Adrenal gland (tissue), 9 donors: ENCODE measurements at regions not wholly inside any gene's neighbourhood (a gene's known extent, or its start where the extent isn't known, plus 50 kb on each side); places are given as distances from the start of the nearest gene placed in this dataset.

Experiments
- DNase-seq, 7 donors: peaks; one replicate each; pipeline ENCODE4 v3.0.0-alpha.2; 2019 to 2020
- H3K27ac ChIP-seq, 5 donors: fragments of 200-600 bp; sonication (generic) in 4 of 5; 1 replicate in 3 of 5; 2 replicates in 2 of 5; pipeline versions ENCODE4 v1.5.1 to v1.8.0; 2016 to 2020; ENCODE audit warnings: mild to moderate bottlenecking in 1 of 5
- H3K27me3 ChIP-seq: fragments of 200-600 bp; 2 replicates; pipeline ENCODE4 v1.8.0; 2021
- H3K36me3 ChIP-seq, 2 donors: fragments of 200-600 bp; replicated peaks in 1 of 2; 1 replicate in 1 of 2; 2 replicates in 1 of 2; pipeline versions ENCODE4 v1.5.1 to v1.8.0; 2018 to 2022
- H3K4me1 ChIP-seq, 2 donors: fragments of 200-600 bp; replicated peaks in 1 of 2; 1 replicate in 1 of 2; 2 replicates in 1 of 2; pipeline versions ENCODE4 v1.5.1 to v1.8.0; 2018 to 2021
- H3K4me3 ChIP-seq, 4 donors: fragments of 200-600 bp; sonication (generic) in 3 of 4; one replicate each; pipeline ENCODE4 v1.5.1; 2016 to 2018
- H3K9me3 ChIP-seq, 3 donors: fragments of 200-600 bp; sonication (generic) in 1 of 3; replicated peaks in 1 of 3; 1 replicate in 2 of 3; 2 replicates in 1 of 3; pipeline versions ENCODE4 v1.5.1 to v1.8.0; 2016 to 2021
- POLR2A ChIP-seq, 2 donors: fragments of 450-650 bp; IDR thresholded peaks; one replicate each; pipeline ENCODE4 v1.6.1; 2017; ENCODE audit warnings: antibody characterized with exemption in 2 of 2, mild to moderate bottlenecking in 2 of 2, moderate library complexity in 1 of 2
- WGBS, 4 donors: extraction: QIAGEN DNeasy Blood & Tissue Kit in 2 of 4; methylation state at CpG; one replicate each; pipeline versions ENCODE4 v1.1.5 to v1.1.7; 2013 to 2017; 5-methylcytosine and 5-hydroxymethylcytosine counted together
- intact Hi-C, 2 donors: fragments of 100-400 bp; cut with DNase I; formaldehyde crosslinking; loops; one replicate each; pipeline versions ENCODE4 v1.14.1 to v1.15.0; 2022 to 2023
- TF ChIP-seq, protein P1 (sequence below), 6 experiments: fragments of 450-650 bp in 4 of 6; fragments of 200-600 bp in 2 of 6; sonication (generic) in 1 of 6; IDR thresholded peaks; 1 replicate in 5 of 6; 2 replicates in 1 of 6; pipeline versions ENCODE4 v1.5.1 to v1.8.0; 2016 to 2021; ENCODE audit warnings: antibody characterized with exemption in 6 of 6, mild to moderate bottlenecking in 2 of 6, moderate library complexity in 1 of 6
- donor health status: healthy with polysubstance abuse.
- donor health status: Bipolar disorder and iron deficiency.
- donor health status: DM: yes; HTN: yes; CAD: no.
- donor health status: DM: no; HTN: no; CAD: no.
- donor health status: DM: no; HTN: no; CAD: no.

DNA sequence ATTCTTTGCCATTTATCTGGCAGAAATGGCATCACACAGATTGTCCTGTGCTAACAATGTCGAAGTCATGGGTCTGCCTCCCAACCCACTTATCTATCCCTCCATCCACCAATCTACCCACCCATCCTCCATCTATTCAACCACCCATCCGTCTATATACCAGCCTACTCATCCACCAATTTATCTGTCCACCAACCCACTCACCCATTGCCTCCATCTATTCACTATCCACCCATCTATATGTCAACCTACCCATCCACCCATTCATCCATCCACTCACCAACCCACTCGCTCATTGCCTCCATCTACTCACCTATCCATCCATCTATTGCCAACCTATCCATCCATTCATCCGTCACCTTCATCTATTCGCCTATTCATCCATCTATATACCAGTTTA, 521.2 kb downstream of the SHQ1 start:
- H3K36me3 ChIP-seq, result no peaks in the 10 kb centered on the region
- no peak overlapping the region for H3K27ac ChIP-seq
- no peak overlapping the region for H3K4me3 ChIP-seq
- H3K27me3 ChIP-seq, result no peaks in the 10 kb centered on the region
- no peaks in the 10 kb centered on the region for H3K4me1 ChIP-seq
- no peak for DNase-seq
- no peaks in the 10 kb centered on the region for H3K9me3 ChIP-seq
- intact Hi-C loops, result no loop called here
- 91 to 96% (median 92%) methylated on average over 5 of the region's 5 CpGs for WGBS, 4 donors
- TF ChIP-seq, protein P1, sequence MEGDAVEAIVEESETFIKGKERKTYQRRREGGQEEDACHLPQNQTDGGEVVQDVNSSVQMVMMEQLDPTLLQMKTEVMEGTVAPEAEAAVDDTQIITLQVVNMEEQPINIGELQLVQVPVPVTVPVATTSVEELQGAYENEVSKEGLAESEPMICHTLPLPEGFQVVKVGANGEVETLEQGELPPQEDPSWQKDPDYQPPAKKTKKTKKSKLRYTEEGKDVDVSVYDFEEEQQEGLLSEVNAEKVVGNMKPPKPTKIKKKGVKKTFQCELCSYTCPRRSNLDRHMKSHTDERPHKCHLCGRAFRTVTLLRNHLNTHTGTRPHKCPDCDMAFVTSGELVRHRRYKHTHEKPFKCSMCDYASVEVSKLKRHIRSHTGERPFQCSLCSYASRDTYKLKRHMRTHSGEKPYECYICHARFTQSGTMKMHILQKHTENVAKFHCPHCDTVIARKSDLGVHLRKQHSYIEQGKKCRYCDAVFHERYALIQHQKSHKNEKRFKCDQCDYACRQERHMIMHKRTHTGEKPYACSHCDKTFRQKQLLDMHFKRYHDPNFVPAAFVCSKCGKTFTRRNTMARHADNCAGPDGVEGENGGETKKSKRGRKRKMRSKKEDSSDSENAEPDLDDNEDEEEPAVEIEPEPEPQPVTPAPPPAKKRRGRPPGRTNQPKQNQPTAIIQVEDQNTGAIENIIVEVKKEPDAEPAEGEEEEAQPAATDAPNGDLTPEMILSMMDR (IDR thresholded peaks at IDR 0.05), result no peak

DNA sequence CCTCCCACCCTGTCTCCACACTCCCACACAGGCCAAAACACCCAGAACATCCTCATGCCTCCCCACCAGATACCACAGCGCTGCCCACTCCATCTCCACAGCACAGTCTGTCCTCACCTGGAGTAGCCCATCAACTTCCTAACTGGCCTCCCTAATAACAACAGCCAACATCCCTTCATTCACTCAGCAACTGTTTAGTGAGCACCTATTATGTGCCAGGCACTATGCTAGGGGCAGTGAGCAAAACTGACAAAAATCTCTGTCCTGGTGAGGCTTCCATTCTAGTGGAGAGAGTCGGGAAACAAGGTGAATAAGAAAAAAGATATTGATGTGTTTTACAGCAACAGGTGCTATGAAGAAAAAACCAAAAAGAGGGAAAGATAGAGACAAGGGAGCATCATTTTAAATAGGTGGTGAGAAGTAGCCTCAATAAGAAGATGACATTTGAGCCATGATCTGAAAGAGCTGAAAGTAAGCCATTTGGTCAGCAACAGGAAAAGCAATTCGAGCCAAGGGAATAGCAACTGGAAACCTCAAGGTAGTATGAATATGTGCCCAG, 523.9 kb downstream of the SHQ1 start:
- Histone ChIP-seq H3K9me3 (no peaks in the 10 kb centered on the region), H3K4me3 (no peak overlapping the region), H3K4me1 (peaks cover 0 to under 1% of the 10 kb centered on the region in 2 donors), H3K36me3 (no peaks in the 10 kb centered on the region), H3K27me3 (no peaks in the 10 kb centered on the region), H3K27ac (no peak overlapping the region)
- intact Hi-C loops, result no loop called here
- TF ChIP-seq POLR2A (IDR thresholded peaks at IDR 0.05), result no peak
- TF ChIP-seq, protein P1 (IDR thresholded peaks at IDR 0.05), result no peak
- no peak for DNase-seq
- 83 to 91% (median 91%) methylated on average over 3 of the region's 3 CpGs for WGBS, 4 donors

DNA sequence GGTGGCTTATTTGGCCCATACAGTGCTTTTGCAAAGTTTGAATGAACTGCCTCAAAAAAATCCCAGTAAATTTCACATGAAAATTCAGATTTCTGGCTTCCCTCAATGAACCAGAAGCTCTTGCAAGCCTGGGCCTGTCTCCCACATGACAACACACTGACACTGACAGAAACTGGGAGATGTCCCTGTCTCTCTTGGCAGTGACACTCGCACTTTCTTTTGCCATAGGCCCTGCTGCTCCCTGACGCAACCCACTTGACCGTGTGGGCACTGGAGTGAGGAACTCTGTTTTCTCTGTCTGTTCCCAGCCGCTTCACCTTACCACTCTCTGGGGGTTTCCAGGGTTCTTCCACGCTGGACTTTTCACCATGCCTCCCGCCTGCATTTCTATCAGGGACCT, 524.5 kb downstream of the SHQ1 start:
- H3K4me3 ChIP-seq, result no peak overlapping the region
- WGBS, 4 donors, result 87 to 95% (median 93%) methylated on average over 6 of the region's 6 CpGs
- DNase-seq, result no peak
- H3K9me3 ChIP-seq, result no peaks in the 10 kb centered on the region
- no peaks in the 10 kb centered on the region for H3K27me3 ChIP-seq
- no peak overlapping the region for H3K27ac ChIP-seq
- peaks cover 0 to 4% of the 10 kb centered on the region in 2 donors for H3K4me1 ChIP-seq
- TF ChIP-seq, protein P1 (IDR thresholded peaks at IDR 0.05), result no peak
- no peak for TF ChIP-seq POLR2A (IDR thresholded peaks at IDR 0.05)
- no peaks in the 10 kb centered on the region for H3K36me3 ChIP-seq
- intact Hi-C loops, result no loop called here

DNA sequence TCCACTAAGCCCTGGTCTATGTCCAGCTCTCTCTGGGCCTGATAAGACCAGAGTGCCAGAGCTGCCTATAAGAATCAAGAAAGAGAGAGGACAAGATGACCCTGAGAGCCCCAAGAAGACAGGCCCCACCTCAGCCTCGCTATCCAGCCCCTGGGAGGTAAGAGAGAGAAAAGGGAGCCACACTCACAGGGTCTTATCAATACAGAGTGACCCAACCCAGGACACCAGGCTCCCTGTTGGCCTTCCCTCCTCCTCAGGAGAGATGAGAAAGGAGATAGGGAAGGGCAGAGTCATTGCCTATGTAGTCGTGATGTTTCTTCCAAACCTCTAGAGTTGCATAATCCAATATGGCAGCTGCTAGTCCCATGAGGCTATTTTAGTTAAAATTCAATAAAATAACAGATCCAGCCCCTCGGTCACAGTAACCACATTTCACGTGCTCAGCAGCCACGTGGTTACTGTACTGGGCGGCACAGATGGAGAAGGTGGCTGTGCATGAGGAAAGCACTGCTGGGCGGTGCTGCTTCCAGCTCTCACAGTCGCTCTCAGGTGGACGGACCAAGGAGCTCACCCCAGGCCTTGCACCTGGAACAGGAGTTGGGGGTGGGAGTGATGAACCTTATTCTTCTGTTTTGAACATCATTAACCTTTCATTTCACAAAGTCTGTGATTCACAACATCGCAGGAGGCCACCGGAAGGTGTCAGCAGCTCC, 525.8 kb downstream of the SHQ1 start:
- Histone ChIP-seq H3K4me3 (no peak overlapping the region), H3K27me3 (no peaks in the 10 kb centered on the region), H3K4me1 (peaks cover 0 to 4% of the 10 kb centered on the region in 2 donors), H3K36me3 (no peaks in the 10 kb centered on the region), H3K9me3 (no peaks in the 10 kb centered on the region), H3K27ac (no peak overlapping the region)
- WGBS, 4 donors, result 87 to 94% (median 91%) methylated on average over 11 of the region's 11 CpGs
- TF ChIP-seq POLR2A (IDR thresholded peaks at IDR 0.05), result no peak
- TF ChIP-seq, protein P1 (IDR thresholded peaks at IDR 0.05), result no peak
- no peak for DNase-seq
- intact Hi-C loops, result no loop called here
